ENCODE measurements at regions not wholly inside any gene's neighbourhood (a gene's known extent, or its start where the extent isn't known, plus 50 kb on each side); places are given as distances from the start of the nearest gene placed in this dataset.

- no peak for DNase-seq
Measured at GRCh38 chr4:126262665-126263064, 947.9 kb downstream of the FAT4 start.

GRCh38 chr4:126264839-126265238 lies 950.1 kb downstream of the FAT4 start:
- DNase-seq, result peak; percentile 87

- peak; percentile 68 for DNase-seq
Measured at GRCh38 chr4:126265888-126266287, 951.1 kb downstream of the FAT4 start.

- peak; percentile 85 for DNase-seq
Measured at GRCh38 chr4:126267689-126268088, 952.9 kb downstream of the FAT4 start.

GRCh38 chr4:126268106-126268505 lies 953.4 kb downstream of the FAT4 start:
- peak; percentile 72 for DNase-seq

GRCh38 chr4:126269106-126269505 lies 954.4 kb downstream of the FAT4 start:
- DNase-seq, result peak; percentile 52

- DNase-seq, result peak; percentile 34
Measured at GRCh38 chr4:126271292-126271691, 956.5 kb downstream of the FAT4 start.

- no peak for DNase-seq
Measured at GRCh38 chr4:126273746-126274145, 959.0 kb downstream of the FAT4 start.

- DNase-seq, result no peak
Measured at GRCh38 chr4:126291886-126292285, 977.1 kb downstream of the FAT4 start.

- DNase-seq, result no peak
Measured at GRCh38 chr4:126298271-126298670, 983.5 kb downstream of the FAT4 start.

- DNase-seq, result no peak
Measured at GRCh38 chr4:126306152-126306869, 991.6 kb downstream of the FAT4 start.

GRCh38 chr4:126318376-126318775 lies 1003.6 kb downstream of the FAT4 start:
- no peak for DNase-seq

GRCh38 chr4:126328914-126329313 lies 1014.2 kb downstream of the FAT4 start:
- DNase-seq, result no peak

- DNase-seq, result no peak
Measured at GRCh38 chr4:126338548-126338947, 1023.8 kb downstream of the FAT4 start.

- no peak for DNase-seq
Measured at GRCh38 chr4:126341927-126342326, 1027.2 kb downstream of the FAT4 start.

- no peak for DNase-seq
Measured at GRCh38 chr4:126344472-126344871, 1029.7 kb downstream of the FAT4 start.

GRCh38 chr4:126346654-126347053 lies 1031.9 kb downstream of the FAT4 start:
- DNase-seq, result no peak

GRCh38 chr4:126354784-126355183 lies 1040.0 kb downstream of the FAT4 start:
- no peak for DNase-seq

- no peak for DNase-seq
Measured at GRCh38 chr4:126358041-126358440, 1043.3 kb downstream of the FAT4 start.

GRCh38 chr4:126361287-126361686 lies 1046.5 kb downstream of the FAT4 start:
- no peak for DNase-seq

- no peak for DNase-seq
Measured at GRCh38 chr4:126364311-126364911, 1049.7 kb downstream of the FAT4 start.

- DNase-seq, result no peak
Measured at GRCh38 chr4:126369076-126369475, 1054.3 kb downstream of the FAT4 start.

- no peak for DNase-seq
Measured at GRCh38 chr4:126372634-126373033, 1057.9 kb downstream of the FAT4 start.

- no peak for DNase-seq
Measured at GRCh38 chr4:126375462-126376054, 1060.8 kb downstream of the FAT4 start.

All from fibroblast of skin of right biceps (primary cell).